ENCODE measurements at regions not wholly inside any gene's neighbourhood (a gene's known extent, or its start where the extent isn't known, plus 50 kb on each side); places are given as distances from the start of the nearest gene placed in this dataset.

GRCh38 chr18:67305466-67305865, 211.1 kb downstream of the DSEL start:
- intact Hi-C loops (cut with DNase I): no loop called here
- DNase-seq (ENCODE audit: low spot score): no peak

GRCh38 chr18:67302043-67302442, 214.5 kb downstream of the DSEL start:
- intact Hi-C loops (cut with DNase I): no loop called here
- no peak for DNase-seq (ENCODE audit: low spot score)

GRCh38 chr18:67301592-67301991, 214.9 kb downstream of the DSEL start:
- intact Hi-C loops (cut with DNase I): no loop called here
- DNase-seq (ENCODE audit: low spot score): no peak

- no peak for DNase-seq (ENCODE audit: low spot score)
- intact Hi-C loops (cut with DNase I): no loop called here
Observed at GRCh38 chr18:67300498-67300897, 216.0 kb downstream of the DSEL start.

GRCh38 chr18:67292814-67293213, 223.7 kb downstream of the DSEL start:
- no peak for DNase-seq (ENCODE audit: low spot score)
- intact Hi-C loops (cut with DNase I): no loop called here

DNA sequence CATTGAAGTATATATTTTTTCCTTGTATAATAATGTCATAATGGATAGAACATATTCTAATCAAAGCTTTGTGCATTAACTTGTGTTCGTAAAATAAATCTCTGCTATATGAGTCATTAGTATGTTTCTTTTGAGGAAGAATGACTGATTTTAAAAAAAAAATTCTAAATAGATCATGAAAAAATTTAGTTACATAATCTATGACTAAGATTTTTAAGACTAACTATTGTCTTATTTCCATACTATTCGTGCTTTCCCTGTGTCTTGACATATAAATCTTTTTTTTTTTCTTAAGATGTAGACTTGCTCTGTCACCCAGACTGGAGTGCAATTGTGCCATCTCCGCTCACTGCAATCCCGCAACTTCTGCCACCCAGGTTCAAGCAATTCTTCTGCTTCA, 226.1 kb downstream of the DSEL start:
- DNase-seq (ENCODE audit: low spot score): no peak
- intact Hi-C loops (cut with DNase I): no loop called here

DNA sequence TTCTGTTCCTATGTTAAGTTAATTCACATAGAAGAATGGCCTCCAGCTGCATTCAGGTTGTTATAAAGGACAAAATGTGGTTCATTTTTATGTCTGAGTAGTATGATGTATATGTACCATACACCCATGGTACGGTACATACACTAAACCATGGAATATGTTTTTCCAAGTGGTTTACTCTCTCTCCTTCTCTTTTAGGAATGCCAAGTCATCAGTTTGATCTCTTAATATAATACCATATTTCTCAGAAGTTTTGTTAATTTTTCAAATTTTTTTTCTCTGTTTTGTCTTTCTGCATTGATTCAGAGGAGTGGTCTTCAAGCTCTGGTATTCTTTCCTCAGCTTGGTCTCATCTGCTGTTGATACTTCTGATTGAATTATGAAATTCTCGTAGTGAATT, 230.9 kb downstream of the DSEL start:
- intact Hi-C loops (cut with DNase I): no loop called here
- DNase-seq (ENCODE audit: low spot score): no peak

GRCh38 chr18:67282796-67283195, 233.7 kb downstream of the DSEL start:
- intact Hi-C loops (cut with DNase I): no loop called here
- DNase-seq (ENCODE audit: low spot score): no peak

GRCh38 chr18:67281746-67282145, 234.8 kb downstream of the DSEL start:
- no peak for DNase-seq (ENCODE audit: low spot score)
- intact Hi-C loops (cut with DNase I): no loop called here

- intact Hi-C loops (cut with DNase I): no loop called here
- DNase-seq (ENCODE audit: low spot score): no peak
Observed at GRCh38 chr18:67280486-67281242, 235.9 kb downstream of the DSEL start.

DNA sequence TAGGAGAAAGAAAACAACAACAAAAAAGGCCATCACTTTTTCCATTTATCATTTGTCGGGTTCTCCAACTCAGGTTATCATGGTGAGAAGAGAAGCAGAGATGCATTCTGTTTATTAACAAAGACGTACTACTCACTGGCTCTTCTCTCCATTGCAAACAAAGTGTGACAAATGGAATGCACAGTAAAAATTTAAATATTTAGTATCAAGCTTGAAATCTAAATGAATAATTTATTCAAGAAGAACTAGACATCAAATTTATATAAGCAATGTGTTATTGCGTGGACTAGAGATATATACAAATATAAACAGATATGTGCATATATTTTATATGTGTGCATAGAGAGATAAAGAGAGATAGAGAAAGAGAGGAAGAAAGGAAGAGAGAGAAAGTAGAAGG, 236.5 kb downstream of the DSEL start:
- intact Hi-C loops (cut with DNase I): no loop called here
- DNase-seq (ENCODE audit: low spot score): no peak

DNA sequence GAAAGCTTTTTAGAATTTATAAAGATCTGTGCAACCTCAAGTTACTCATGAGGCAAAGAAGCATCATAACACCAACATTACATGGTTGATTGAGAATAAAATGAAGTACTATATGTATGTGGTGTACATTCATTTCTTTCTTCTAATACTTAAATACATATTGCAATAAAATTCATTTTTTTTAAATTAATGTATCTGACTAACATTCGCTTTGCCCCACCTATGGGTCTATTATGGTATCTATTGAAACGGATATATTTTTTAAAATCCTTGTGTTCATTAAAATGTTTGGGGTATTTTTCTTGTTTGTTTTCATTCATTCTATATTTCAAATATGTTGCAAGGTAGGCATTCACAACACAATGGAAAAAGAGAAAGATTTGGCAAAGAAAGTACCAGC, 237.5 kb downstream of the DSEL start:
- no peak for DNase-seq (ENCODE audit: low spot score)
- intact Hi-C loops (cut with DNase I): no loop called here

DNA sequence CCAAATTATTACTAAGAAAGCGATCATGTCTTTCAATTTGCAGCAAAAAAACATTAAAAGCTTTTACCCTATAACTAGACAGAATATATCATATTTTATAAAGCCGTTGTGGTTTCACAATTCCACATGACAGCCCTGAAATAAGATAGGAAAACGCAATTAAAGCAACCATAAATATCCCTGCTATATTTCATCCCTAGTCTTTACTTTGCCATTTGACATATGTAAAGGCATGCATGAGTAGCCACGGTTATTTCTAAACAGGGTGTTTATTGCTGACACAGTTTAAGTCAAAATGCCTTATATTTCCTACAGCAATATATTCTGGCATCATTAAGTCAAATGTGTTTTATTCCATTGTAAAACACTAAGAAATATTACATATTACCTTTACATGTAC, 239.9 kb downstream of the DSEL start:
- intact Hi-C loops (cut with DNase I): no loop called here

GRCh38 chr18:67273288-67273687, 243.2 kb downstream of the DSEL start:
- intact Hi-C loops (cut with DNase I): no loop called here
- DNase-seq (ENCODE audit: low spot score): no peak

More for the DNA sequence above, 239.9 kb downstream of the DSEL start:
- no peak for DNase-seq (ENCODE audit: low spot score)

DNA sequence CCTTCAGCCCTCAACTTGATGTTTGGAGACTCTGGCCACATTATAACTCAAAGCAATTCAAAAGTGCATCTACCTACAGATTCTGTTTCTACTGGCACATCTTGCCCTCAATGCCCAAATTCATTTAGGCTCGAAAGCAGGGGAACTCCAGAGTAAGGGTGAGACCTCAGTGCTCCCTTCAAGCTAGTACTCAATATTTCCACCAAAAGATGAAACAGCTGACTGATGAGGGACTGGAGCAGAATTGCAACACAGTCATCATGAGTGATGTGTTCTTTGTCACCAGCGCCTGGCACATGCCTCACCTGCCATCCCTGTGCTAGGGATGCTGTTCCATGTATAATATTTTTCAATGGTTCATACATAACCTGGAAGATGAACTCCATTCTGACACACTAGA, 247.3 kb downstream of the DSEL start:
- intact Hi-C loops (cut with DNase I): no loop called here
- DNase-seq (ENCODE audit: low spot score): no peak

DNA sequence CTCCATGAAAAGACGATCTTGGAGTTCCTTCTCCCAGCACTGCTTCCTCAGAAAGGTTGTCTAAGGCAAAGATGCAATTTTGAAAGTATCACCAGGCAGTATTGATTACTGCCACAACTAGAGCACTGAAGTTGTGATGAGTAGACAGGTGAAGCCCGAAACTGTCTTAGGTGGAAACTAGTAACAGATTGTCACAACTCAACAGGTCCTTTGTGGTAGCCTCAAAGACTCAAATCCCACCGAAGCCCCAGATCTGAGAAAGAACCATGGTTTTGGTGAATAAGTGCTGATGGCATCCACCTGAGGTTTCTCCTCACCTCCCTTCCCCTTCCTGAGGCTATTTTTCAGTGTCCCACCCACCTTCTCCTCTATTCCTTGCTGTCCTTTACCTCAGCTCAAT, 248.0 kb downstream of the DSEL start:
- no peak for DNase-seq (ENCODE audit: low spot score)
- intact Hi-C loops (cut with DNase I): no loop called here

DNA sequence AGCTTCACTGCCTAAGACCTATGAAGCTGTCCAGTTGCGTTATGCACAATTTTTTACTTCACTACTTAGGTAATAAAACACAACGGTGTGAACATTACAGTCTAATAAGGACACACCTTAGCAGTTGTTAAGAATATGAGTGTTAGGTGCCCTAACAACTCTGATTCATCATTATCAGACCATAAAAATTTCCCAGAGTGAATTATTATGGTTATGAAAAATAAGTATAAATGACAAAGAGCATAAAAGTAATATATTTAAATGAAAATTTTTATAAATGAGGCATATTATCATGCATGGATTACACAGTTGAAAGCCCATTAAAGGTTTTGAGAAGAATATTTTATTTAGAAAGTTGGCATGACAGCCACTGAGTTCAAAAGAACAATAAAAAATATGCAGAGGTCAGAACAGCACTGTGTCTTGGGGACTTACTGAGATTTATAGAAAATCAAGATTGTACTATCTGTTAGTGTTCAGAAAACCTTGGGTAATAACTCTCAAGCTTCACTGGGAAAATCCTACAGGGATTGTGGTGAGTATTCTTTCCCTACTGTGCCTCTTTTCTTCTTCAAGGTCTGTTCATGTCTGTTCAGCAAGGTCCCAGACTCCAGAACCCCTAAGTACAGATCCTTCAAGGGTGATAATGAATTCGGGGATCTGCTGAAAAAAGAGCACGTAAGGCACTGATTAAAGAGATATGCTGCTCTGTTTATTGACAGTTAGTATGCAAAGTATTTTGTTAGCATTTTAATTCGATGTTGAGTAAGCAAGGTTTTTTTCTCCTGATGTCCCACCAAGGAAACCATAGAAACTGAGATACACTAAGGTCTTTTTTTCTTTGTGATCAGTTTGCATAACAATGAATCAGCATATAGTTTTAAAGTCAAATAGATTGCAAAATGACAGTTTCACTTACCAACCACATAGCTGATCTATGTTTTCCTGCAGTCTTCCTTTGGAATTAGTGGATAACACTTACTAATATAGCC, 250.0 kb downstream of the DSEL start:
- intact Hi-C loops (cut with DNase I): no loop called here
- no peak for DNase-seq (ENCODE audit: low spot score)

DNA sequence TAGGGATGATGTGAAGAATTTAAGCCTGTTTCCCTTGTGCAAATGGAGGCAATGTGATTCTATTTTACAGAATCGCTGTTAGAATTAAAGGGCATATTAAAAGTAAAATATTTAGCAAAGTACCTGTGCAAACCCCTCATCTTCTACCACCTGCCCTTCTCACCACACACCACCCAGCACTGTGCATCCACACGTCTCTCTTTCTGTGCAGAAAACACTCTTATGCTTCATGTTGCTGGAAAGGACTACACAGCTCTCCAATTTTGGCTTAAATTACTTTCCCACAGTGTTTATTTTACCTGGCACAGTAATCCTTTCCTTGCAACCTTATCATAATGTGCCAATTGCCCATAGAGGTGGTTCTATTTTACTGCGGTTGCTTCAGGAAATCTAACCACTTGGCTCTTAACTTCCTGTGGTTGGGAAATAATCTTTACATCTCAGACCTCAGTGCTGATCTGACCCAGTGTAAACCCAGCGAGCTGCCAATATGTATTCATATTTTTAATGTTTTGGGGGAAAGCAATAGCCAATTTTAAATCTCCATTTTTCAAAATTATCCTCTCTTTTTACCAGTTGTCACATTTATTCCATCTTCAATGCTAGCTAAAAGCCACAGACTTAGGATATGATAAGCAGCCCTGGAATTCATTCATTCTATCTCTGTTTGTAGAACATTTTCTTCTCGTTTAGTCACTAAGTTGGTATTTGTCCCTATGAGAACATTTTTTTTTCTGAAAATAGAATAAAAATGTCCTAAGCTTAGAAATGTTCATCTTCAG, 250.9 kb downstream of the DSEL start:
- intact Hi-C loops (cut with DNase I): no loop called here
- no peak for DNase-seq (ENCODE audit: low spot score)

- DNase-seq (ENCODE audit: low spot score): no peak
- intact Hi-C loops (cut with DNase I): no loop called here
Observed at GRCh38 chr18:67261931-67262552, 254.5 kb downstream of the DSEL start.
